GM12892 (cell line): ENCODE measurements at regions not wholly inside any gene's neighbourhood (a gene's known extent, or its start where the extent isn't known, plus 50 kb on each side); places are given as distances from the start of the nearest gene placed in this dataset.

Experiments
- POLR2A ChIP-seq: IDR thresholded peaks from 2 replicates; pipeline ENCODE4 v1.6.1; 2011; ENCODE audit warnings: low read depth, low read length, control low read depth
- POLR2AphosphoS5 ChIP-seq: IDR thresholded peaks from 2 replicates; pipeline ENCODE4 v1.6.1; 2011; ENCODE audit warnings: low read depth, low read length, control low read depth
- TAF1 ChIP-seq: IDR thresholded peaks from 2 replicates; pipeline ENCODE4 v1.6.1; 2011; ENCODE audit warnings: low read depth, mild to moderate bottlenecking, control low read depth, low read length, borderline replicate concordance

- TF ChIP-seq POLR2A (no peak), POLR2AphosphoS5 (no peak), TAF1 (no peak)
Measured at GRCh38 chr12:127675936-127676335, 591.0 kb upstream of the TMEM132C start.
